CD1c-positive myeloid dendritic cell (primary cell): ENCODE measurements at regions not wholly inside any gene's neighbourhood (a gene's known extent, or its start where the extent isn't known, plus 50 kb on each side); places are given as distances from the start of the nearest gene placed in this dataset.

Experiments used
- DNase-seq: peaks from one replicate; pipeline ENCODE4 v3.0.0-alpha.2; 2016; ENCODE audit errors: extremely low spot score

- no peak for DNase-seq
Observed at GRCh38 chr7:13293264-13294002, 606.0 kb downstream of the ARL4A start.

- DNase-seq = no peak
Observed at GRCh38 chr7:13307040-13307439, 619.6 kb downstream of the ARL4A start.

DNA sequence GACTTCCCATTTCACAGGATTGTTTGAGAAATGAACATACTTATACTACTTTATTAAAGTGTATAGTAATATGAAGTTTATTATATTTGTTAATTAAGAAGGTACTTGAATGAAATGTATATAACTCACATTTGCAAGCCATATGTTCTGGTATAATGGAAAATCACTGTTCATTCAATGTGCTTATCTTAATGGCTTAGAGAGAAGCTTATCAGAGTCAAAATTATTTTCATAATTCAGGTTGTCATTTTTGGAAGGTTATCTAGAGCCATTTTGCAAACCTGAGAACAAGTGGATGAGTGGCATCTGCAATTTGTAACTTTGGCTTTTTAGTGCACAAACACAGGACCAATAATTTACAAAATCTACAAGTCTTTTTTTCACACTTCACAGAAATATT is 621.0 kb downstream of the ARL4A start:
- DNase-seq = no peak

DNA sequence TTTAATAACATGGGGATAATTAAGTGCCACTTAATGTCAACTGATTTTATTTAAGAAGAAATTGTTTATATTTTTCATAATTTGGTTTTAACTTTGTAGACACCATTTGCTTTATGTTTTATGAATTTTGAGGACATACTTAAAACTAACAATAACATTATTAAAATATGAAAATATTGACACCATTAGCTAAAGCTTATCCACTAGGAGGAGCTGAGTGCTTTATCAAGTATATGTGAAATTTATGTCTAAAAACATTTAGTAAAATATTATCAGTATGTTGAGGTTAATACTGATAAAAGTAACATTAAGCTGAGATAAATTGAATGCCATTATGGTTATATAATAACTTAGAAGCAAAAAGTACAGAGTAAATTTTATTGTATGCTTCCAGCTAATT is 622.1 kb downstream of the ARL4A start:
- DNase-seq = no peak

DNA sequence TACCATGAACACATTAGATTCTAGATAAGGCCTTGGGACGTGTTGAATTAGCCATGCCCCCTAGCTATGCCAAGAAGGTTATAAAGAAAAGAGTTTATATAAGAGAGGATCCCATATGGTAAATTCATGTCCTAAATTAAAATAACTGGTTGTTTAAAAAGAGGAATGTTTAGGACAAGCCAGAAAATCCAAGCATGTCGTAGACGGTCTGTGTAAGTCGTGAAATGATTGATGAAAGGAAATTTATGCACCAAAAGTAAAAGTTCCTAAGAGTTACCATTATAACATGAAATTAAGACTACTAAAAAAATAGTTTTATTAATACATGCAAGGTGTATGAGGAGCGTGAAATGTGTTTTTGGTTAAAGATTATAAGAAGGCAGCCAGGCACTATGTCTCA is 624.9 kb downstream of the ARL4A start:
- DNase-seq = no peak

DNA sequence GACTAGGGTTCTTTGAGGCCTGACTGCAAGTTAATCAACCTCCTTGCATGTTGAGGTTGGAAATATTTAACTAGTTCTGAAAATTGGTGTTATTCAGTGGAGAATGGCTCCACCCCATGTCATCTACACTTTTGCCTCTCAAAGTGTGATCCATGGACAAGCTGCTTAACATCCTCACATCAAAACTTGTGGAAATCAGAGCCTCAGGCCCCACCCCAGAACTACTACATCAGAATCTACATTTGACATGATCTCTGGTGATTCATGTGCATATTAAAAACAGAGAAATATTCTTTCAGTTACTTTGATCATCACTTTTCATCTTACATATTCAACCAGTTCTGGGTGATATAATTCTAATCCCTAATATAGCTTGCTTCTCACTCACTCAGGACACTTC is 632.9 kb downstream of the ARL4A start:
- no peak for DNase-seq

DNA sequence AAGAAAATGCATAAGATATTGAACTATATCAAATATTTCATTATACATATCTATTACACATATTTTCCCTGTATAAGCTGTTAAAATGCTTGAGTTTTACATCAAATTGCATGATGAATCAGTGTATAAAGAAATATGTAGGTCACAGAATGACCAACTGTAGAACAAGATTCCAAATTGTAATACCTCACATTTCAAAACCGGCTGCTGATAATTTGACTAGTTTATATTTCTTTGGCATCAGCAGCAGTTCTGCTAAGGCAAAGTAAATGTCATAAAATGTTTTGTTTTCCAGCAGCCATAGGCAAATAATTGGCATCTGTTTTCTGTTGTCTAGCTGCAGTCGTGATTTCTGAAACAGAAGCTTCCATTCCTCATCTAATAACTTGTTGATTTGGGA is 633.9 kb downstream of the ARL4A start:
- no peak for DNase-seq

GRCh38 chr7:13322126-13322525 is 634.7 kb downstream of the ARL4A start:
- DNase-seq = no peak

DNA sequence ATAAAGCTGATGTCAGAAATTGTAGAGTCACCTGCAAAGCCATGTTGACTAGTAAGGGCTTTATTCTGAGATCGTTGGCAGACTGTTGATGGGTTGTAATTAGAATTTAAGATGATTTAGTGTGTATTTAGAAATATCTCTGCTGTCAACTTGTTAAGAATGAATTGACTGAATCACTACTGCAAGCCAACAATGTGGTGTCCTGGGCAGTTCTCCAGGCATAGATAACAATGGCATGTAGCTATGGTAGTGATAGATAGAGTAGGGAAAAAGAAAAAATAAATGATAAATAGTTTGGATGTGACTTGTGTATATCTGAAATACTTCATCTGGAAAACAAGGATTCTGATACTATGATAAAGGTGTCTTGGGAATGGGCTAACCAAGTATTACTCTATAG is 640.2 kb downstream of the ARL4A start:
- DNase-seq = no peak

DNA sequence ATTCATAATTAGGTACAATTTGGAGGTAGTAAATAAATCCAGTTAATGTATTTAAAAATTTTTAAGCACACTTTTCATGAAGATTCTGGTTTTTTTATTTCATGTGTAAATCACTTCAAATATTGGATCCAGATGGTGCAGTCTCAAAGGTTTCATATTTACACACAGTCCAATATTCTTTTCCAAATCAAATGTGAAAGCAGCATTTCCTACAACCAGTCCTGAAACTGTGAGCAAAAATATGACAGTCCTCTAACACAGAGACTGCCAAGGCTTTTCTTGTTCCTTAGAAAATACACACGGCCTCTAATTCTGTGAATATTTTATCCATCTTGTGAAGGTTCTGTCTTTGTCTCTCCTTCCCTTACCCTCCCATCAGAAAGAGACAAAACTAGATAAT is 645.9 kb downstream of the ARL4A start:
- DNase-seq = no peak

GRCh38 chr7:13336227-13336626 is 648.8 kb downstream of the ARL4A start:
- DNase-seq = no peak

DNA sequence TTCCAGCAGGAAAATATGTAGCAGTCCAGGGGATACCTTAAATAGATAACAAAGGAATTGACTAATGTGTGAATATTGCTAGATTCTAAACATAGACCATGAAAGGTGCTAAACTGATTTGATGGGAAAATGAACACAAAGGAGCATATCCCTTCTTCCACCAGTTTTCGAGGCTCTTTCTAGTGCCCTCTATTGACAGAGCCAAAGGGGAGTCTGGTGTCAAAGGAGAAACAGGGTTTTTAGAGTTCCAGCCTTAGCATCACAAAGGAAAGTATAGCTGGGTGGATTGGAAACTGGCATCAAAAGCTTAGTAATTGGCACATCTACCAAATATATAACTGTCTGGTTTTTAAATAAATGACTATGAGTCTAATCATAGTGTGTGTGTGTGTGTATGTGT is 636.8 kb downstream of the ETV1 start:
- DNase-seq = no peak

DNA sequence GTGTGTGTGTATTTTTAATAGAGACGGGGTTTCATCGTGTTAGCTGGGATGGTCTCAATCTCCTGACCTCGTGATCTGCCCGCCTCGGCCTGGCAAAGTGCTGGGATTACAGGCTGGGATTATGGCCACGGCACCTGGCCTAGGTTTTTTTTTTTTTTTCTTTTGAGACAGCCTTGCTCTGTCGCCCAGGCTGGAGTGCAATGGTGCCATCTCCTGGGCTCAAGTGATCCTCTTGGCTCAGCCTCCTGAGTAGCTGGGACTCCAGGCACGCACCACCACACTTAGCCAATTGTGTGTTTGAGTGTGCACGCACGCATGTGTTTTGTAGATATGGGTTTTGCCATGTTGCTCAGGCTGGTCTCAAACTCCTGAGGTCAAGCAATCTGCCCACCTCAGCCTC is 629.8 kb downstream of the ETV1 start:
- no peak for DNase-seq

- DNase-seq = no peak
Observed at GRCh38 chr7:13386741-13387140, 602.7 kb downstream of the ETV1 start.

GRCh38 chr7:13407911-13408310 is 581.6 kb downstream of the ETV1 start:
- no peak for DNase-seq

DNA sequence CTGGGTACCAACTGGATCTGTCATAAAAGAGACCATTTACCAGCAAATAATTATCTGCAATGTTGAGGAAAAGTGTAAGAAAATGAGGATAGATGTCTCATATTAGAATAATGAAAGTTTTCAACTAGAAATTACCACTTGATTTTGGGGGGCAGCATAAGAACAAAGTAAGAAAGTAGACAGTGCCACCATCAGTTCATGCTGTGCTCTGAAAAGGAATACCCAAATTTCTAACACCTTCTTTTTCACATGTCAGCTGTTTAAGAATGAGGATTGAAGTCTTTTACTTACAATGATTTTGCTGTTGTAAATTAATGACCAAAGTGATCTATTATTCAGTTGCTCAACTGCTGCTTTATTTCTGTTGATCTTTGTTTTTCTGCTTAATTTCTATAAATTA is 578.3 kb downstream of the ETV1 start:
- no peak for DNase-seq

DNA sequence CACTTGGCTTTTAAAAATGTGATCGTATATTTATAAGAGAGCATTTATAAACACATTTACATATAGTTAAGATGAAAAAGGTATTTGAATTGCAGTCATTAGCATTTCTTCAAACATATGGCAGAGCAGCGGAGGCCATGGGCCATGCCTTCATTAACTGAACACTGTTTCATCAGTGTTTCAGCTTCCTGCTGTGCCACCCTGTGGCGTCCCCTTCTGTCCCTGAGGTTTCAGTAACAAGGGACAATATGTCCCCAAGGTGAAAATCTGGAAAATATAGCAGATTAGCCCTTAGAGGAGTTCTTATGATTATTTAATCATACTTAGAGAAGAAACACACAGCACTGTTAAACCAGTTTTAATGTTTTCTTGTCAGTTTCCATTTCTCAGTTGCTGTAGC is 577.8 kb downstream of the ETV1 start:
- no peak for DNase-seq

DNA sequence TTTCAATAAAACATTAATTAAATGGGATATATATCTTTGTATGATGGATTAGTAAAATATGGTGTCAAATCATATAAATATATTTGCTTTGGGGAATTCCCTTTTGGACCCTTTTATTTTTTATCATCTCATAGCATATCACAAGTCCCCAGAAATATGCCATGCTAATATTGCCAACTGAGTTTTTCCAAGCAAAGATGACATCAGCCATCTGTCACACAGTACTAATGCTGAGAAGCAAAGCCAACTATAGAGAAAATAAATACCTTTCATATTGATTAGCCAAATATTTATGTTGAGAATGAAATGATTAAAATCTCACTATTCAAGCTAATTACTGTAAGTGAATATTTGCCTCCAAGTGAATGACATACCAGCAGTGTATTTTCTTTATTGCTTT is 575.3 kb downstream of the ETV1 start:
- no peak for DNase-seq

DNA sequence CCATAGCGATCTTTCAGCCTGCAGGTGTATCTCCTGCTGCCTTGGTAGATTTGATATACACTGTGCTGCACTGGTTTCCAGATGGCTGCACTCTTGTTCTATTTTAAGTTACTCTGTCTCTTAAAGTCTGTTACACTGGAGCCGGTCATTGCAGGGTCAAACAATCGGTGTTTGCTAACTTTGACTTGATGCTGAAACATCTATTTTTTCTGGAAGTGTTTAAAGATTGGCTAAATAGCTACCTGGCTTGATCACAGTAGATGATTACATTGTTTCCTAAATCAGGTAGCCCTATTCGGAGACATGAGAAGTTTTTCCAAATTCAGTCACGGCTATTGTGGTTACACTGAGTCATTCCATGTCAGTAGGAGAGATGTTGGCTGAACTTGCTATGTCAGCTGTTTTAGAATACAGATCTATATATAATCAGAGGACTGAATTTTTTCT is 574.8 kb downstream of the ETV1 start:
- no peak for DNase-seq

GRCh38 chr7:13416071-13416470 is 573.4 kb downstream of the ETV1 start:
- no peak for DNase-seq

GRCh38 chr7:13416544-13416943 is 572.9 kb downstream of the ETV1 start:
- DNase-seq = no peak

DNA sequence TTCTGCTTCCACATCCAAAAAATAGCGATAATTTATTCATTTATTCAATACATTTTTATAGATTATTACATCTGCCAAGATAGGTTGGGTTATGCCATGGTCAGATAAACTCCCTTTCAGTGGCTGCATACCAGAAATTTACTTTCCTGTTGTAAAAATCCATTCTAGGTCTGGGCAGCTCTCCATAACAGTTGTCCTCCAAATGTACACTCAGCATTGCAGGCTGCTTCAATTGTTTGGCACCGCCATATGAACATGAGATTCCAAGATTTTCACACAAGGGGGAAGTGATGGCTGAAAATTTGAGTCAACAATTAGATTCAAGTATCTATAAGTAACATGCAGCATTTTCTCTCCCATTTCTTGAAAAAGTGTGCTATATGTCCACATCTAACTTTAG is 568.7 kb downstream of the ETV1 start:
- DNase-seq = no peak

GRCh38 chr7:13421776-13422175 is 567.7 kb downstream of the ETV1 start:
- DNase-seq = no peak

GRCh38 chr7:13433946-13434345 is 555.5 kb downstream of the ETV1 start:
- DNase-seq = no peak
